IPS-NIHi7 (cell line): ENCODE measurements at regions not wholly inside any gene's neighbourhood (a gene's known extent, or its start where the extent isn't known, plus 50 kb on each side); places are given as distances from the start of the nearest gene placed in this dataset.

Experiments
- DNase-seq: peaks from one replicate; pipeline ENCODE4 v3.0.0; 2012; ENCODE audit warnings: mixed read lengths; ENCODE audit errors: extremely low spot score

- no peak for DNase-seq
These were observed 275.2 kb upstream of the PCSK5 start for GRCh38 chr9:75615284-75615683.

GRCh38 chr9:75616052-75616451, 274.4 kb upstream of the PCSK5 start:
- DNase-seq, result no peak

GRCh38 chr9:75616841-75617566, 273.5 kb upstream of the PCSK5 start:
- DNase-seq, result no peak

GRCh38 chr9:75623462-75623861, 267.0 kb upstream of the PCSK5 start:
- no peak for DNase-seq

GRCh38 chr9:75624998-75625397, 265.5 kb upstream of the PCSK5 start:
- DNase-seq, result no peak

GRCh38 chr9:75626860-75627259, 263.6 kb upstream of the PCSK5 start:
- DNase-seq, result no peak

GRCh38 chr9:75628952-75629351, 261.5 kb upstream of the PCSK5 start:
- DNase-seq, result no peak

GRCh38 chr9:75633451-75634057, 256.9 kb upstream of the PCSK5 start:
- no peak for DNase-seq

GRCh38 chr9:75636427-75637045, 253.9 kb upstream of the PCSK5 start:
- DNase-seq, result no peak

- DNase-seq, result no peak
These were observed 250.4 kb upstream of the PCSK5 start for GRCh38 chr9:75639971-75640610.

- no peak for DNase-seq
These were observed 248.0 kb upstream of the PCSK5 start for GRCh38 chr9:75642522-75642921.

GRCh38 chr9:75644649-75645048, 245.8 kb upstream of the PCSK5 start:
- no peak for DNase-seq

GRCh38 chr9:75648034-75648433, 242.4 kb upstream of the PCSK5 start:
- no peak for DNase-seq

GRCh38 chr9:75649060-75649459, 241.4 kb upstream of the PCSK5 start:
- DNase-seq, result no peak

- no peak for DNase-seq
These were observed 238.8 kb upstream of the PCSK5 start for GRCh38 chr9:75651709-75652108.

GRCh38 chr9:75653335-75653734, 237.1 kb upstream of the PCSK5 start:
- DNase-seq, result no peak

- no peak for DNase-seq
These were observed 236.7 kb upstream of the PCSK5 start for GRCh38 chr9:75653750-75654149.

- DNase-seq, result no peak
These were observed 233.5 kb upstream of the PCSK5 start for GRCh38 chr9:75657015-75657414.

- DNase-seq, result no peak
These were observed 232.1 kb upstream of the PCSK5 start for GRCh38 chr9:75658301-75658905.

GRCh38 chr9:75664597-75664996, 225.9 kb upstream of the PCSK5 start:
- DNase-seq, result no peak

GRCh38 chr9:75666856-75667554, 223.5 kb upstream of the PCSK5 start:
- DNase-seq, result no peak

GRCh38 chr9:75669721-75670120, 220.8 kb upstream of the PCSK5 start:
- DNase-seq, result no peak
